ENCODE measurements at regions not wholly inside any gene's neighbourhood (a gene's known extent, or its start where the extent isn't known, plus 50 kb on each side); places are given as distances from the start of the nearest gene placed in this dataset.

DNA sequence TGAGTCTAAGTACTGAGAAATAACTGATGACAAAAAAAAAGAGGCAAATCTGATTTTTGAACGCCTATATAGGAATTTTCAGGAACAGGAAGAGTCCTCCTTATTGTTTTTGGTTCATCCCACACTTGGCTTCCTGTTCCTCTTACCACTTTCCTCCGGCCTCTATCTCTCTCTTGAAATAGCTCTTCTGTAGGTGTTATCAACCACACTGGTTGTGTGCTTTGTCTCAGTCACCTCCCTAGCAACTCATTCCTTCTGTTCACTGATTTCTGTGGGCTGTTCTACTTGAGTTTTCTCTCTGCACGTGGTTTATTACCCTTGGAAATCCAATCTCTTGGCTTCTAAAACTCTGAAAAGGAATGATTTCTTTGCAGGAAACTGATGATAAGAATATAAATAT, 78.7 kb upstream of the C11orf87 start:
- TF ChIP-seq, protein P1, sequence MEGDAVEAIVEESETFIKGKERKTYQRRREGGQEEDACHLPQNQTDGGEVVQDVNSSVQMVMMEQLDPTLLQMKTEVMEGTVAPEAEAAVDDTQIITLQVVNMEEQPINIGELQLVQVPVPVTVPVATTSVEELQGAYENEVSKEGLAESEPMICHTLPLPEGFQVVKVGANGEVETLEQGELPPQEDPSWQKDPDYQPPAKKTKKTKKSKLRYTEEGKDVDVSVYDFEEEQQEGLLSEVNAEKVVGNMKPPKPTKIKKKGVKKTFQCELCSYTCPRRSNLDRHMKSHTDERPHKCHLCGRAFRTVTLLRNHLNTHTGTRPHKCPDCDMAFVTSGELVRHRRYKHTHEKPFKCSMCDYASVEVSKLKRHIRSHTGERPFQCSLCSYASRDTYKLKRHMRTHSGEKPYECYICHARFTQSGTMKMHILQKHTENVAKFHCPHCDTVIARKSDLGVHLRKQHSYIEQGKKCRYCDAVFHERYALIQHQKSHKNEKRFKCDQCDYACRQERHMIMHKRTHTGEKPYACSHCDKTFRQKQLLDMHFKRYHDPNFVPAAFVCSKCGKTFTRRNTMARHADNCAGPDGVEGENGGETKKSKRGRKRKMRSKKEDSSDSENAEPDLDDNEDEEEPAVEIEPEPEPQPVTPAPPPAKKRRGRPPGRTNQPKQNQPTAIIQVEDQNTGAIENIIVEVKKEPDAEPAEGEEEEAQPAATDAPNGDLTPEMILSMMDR (IDR thresholded peaks at IDR 0.05; ENCODE audit: insufficient read depth, low read depth, low read length, missing control alignments) = no peak
- no peak overlapping the region for H3K4me3 ChIP-seq (ENCODE audit: low read length)
- DNase-seq (ENCODE audit: low read depth) = no peak

DNA sequence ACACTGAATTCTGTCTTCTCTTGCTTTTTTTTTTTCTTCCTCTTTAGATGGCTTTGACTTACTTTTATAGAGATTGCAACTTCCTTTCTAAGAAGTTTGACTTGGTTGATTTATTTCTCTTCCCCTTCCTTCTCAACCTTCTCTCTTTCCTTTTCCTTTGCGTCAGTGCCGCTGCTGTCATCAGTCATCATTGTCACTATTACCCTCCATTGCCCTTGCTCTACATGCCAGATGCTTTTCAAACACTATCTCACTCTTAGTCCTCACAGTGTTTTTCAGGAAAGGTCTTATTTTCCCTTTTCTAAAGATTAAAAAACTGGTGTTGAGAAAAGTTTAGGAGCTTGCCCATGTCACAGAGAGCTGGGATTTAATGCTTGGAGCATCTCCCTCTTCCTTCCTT, 74.7 kb upstream of the C11orf87 start:
- TF ChIP-seq, protein P1 (IDR thresholded peaks at IDR 0.05; ENCODE audit: insufficient read depth, low read depth, low read length, missing control alignments) = no peak
- no peak for DNase-seq (ENCODE audit: low read depth)
- no peak overlapping the region for H3K4me3 ChIP-seq (ENCODE audit: low read length)

DNA sequence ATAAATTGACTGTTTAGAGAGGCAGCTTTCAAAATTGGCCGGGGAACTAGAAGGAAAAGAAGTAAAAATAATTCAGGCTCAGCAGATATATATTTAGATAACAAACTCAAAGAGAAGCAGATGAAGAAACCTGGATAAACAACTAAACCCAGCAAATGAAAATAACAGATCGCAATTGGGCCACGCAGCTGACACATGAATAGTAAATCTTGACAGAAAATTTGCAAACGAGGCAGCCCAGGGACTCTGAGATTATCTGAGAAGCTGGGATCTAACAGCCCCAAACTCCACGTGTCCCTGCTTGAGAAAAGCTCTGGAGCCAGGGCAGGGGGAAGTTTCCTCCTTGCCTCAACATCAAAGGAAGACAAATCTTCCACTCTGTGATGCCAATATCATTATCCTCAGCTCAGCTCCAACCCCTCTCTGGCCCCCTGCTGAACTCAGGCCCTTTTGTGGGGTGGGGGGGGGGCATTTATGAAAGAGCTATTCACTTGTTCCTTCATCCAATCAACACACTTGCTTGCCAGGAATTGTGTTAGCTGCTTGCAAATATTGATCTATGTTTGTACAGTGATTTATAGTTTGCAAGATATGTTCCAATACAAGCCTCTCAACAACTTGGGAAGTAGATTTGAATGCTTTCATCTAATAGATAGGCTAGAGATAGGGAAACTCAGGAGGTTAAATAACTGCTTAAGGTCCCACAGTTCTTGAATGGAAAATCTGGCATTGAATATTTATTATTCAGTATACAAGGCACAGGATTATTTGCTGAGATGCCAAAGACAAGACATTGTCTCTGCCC, 72.5 kb upstream of the C11orf87 start:
- TF ChIP-seq, protein P1 (IDR thresholded peaks at IDR 0.05; ENCODE audit: insufficient read depth, low read depth, low read length, missing control alignments) = no peak
- H3K4me3 ChIP-seq (ENCODE audit: low read length) = no peak overlapping the region
- no peak for DNase-seq (ENCODE audit: low read depth)

DNA sequence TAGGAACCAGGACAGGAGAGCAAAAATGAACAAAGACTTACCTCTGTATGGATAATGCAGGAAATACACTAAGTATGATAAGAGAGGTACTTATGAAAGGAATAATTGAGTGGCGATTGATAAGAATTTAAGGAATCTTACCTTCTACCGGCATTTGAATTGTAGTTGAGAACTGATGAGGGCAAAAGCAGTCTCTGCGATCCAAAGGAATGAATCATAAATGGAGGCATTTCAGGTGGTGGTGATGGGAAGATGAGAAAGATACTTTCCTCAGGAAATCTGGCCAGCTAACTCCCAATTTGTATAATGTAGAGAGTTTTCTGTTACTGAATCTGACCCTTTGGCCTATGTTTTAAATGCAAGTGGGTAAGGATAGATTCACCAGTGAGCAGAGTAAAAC, 71.9 kb upstream of the C11orf87 start:
- H3K4me3 ChIP-seq (ENCODE audit: low read length) = no peak overlapping the region
- no peak for DNase-seq (ENCODE audit: low read depth)
- TF ChIP-seq, protein P1 (IDR thresholded peaks at IDR 0.05; ENCODE audit: insufficient read depth, low read depth, low read length, missing control alignments) = no peak

DNA sequence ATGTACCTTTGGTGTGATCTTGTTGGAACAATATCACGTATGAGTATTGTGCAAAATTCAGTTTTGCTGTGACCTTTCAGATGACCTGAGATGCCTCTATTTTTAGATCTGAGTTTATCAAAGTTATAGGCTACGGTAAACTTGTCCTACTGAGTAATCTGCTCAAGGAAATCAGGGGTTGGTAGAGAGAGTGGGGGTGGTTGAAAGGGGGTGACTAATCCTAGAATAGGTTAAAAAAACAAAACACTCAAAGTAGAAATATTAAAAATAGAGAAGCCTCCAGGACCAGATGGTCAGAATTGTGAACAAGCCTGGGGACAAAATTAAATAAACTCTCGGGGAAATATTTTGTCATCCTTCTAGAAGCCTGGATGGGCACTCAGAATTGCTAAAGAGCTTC, 59.9 kb upstream of the C11orf87 start:
- TF ChIP-seq, protein P1 (IDR thresholded peaks at IDR 0.05; ENCODE audit: insufficient read depth, low read depth, low read length, missing control alignments) = no peak
- no peak overlapping the region for H3K4me3 ChIP-seq (ENCODE audit: low read length)
- peak; percentile 22 for DNase-seq (ENCODE audit: low read depth)

DNA sequence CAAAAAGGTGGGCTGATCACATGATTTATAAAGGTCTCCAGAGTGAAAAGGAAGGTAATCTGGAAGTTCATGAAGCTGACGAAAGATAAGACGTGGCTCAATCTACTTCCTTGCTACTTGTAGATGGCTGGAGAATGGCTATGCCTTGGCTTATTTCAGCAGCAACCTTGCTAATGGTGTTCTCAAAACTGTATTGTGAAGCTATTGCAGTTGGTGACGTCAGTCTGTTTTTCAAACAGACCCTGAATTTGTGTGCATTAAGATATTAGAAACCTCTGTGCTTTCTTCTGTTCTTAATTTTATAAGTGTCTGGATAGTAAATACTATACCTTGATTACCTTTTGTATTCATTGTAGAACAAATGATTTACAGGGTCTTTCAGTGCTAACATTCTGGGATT, 58.3 kb upstream of the C11orf87 start:
- TF ChIP-seq, protein P1 (IDR thresholded peaks at IDR 0.05; ENCODE audit: insufficient read depth, low read depth, low read length, missing control alignments) = no peak
- no peak overlapping the region for H3K4me3 ChIP-seq (ENCODE audit: low read length)
- no peak for DNase-seq (ENCODE audit: low read depth)

DNA sequence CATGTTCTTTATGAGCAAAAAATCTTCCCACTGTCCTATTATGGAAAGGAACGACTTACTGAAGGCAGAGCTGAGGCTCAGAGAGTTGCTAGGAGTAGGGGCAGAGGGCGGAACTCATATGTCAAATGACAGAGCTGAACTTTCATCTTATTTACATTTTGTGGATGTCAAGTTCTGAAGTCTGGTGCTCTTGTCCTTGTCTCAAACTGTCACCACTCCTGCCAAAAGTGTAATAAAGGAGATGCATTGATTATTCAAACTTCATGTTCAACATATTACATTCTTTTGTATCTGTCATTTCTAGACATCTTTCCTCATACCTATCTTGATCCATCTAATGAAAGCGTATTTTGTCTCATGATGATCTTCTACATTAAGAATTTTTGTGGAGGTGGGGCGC, 57.1 kb upstream of the C11orf87 start:
- DNase-seq (ENCODE audit: low read depth) = no peak
- TF ChIP-seq, protein P1 (IDR thresholded peaks at IDR 0.05; ENCODE audit: insufficient read depth, low read depth, low read length, missing control alignments) = no peak
- no peak overlapping the region for H3K4me3 ChIP-seq (ENCODE audit: low read length)
